ENCODE measurements at regions not wholly inside any gene's neighbourhood (a gene's known extent, or its start where the extent isn't known, plus 50 kb on each side); places are given as distances from the start of the nearest gene placed in this dataset.
"Not testable (repeated sequence)": the region's sequence is repeated elsewhere in the genome, so short reads cannot be mapped to it uniquely, and the experiment has no call there.

DNA sequence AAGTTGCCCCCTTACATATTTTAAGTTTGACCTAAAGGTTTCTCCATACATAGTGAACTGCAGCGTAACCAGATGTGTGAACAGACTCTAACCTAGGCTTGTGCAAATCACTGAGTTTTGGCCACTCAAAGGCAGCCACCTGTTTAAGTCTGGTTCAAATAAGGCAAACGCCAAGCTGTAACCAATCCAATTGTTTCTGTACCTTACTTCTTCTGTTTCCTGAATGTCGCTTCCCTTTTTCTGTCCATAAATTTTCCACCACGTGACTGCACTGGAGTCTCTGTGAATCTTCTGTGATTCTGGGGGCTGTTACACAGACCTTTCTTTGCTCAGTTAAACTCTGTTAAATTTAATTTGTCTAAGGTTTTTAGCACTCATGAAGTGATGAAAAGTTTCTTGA is 618.8 kb downstream of the GLUD2 start:
- no peak overlapping the region for H3K4me3 ChIP-seq (ENCODE audit: low read length)
- no peak for TF ChIP-seq CTCF (IDR thresholded peaks at IDR 0.05; ENCODE audit: insufficient read depth, low read depth, low read length, missing control alignments)
- DNase-seq (ENCODE audit: low read depth): no peak

- TF ChIP-seq CTCF (IDR thresholded peaks at IDR 0.05; ENCODE audit: insufficient read depth, low read depth, low read length, missing control alignments): no peak
- no peak overlapping the region for H3K4me3 ChIP-seq (ENCODE audit: low read length)
- DNase-seq (ENCODE audit: low read depth): no peak
Observed at GRCh38 chrX:121671649-121672048, 624.2 kb downstream of the GLUD2 start.

- peak; percentile 58 for DNase-seq (ENCODE audit: low read depth)
- not testable (repeated sequence) for H3K4me3 ChIP-seq (ENCODE audit: low read length)
Observed at GRCh38 chrX:121709236-121709635, 661.8 kb downstream of the GLUD2 start.

DNA sequence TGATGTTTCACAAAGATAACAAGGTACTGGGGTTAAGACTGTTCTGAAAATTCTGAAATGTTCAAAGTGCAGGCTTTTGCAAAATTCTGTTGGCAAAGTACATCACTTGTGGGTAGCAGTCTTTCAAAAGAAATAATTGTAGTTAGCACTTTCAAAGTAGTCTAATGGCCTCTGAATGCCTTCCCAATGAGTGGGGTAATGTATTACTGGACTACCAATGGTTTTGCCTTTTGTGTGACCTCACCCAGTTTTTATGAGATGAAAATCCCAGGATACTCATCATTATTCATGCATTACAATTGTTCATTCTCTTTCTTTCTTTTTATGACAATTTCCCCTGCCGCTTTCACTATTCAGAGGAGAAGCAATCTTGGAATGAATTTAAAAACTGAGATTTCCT is 686.1 kb downstream of the GLUD2 start:
- peak; percentile 2 for DNase-seq (ENCODE audit: low read depth)
- TF ChIP-seq CTCF (IDR thresholded peaks at IDR 0.05; ENCODE audit: insufficient read depth, low read depth, low read length, missing control alignments): no peak
- H3K4me3 ChIP-seq (ENCODE audit: low read length): no peak overlapping the region

DNA sequence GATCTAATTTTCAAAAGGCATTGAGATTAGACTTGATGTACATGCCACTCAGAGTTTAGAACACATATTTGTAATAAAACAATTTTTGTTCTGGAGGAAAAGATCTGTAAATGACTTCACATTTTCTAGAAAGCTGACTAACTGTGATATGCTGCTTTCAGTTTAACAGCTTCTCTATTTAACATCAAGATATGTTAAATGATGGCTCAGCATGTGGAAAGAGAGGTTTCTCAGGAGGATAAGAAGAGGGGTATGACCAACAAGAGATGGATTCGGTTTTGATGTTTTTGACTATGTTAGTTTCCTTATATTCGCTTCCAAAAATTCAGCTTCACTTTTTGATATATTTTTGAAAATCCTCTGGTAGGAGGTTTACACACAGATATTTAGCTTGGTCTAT is 698.7 kb downstream of the GLUD2 start:
- H3K4me3 ChIP-seq (ENCODE audit: low read length): no peak overlapping the region
- TF ChIP-seq CTCF (IDR thresholded peaks at IDR 0.05; ENCODE audit: insufficient read depth, low read depth, low read length, missing control alignments): no peak
- no peak for DNase-seq (ENCODE audit: low read depth)

GRCh38 chrX:121753602-121754001 is 706.2 kb downstream of the GLUD2 start:
- H3K4me3 ChIP-seq (ENCODE audit: low read length); DNase-seq (ENCODE audit: low read depth): not testable (repeated sequence)

DNA sequence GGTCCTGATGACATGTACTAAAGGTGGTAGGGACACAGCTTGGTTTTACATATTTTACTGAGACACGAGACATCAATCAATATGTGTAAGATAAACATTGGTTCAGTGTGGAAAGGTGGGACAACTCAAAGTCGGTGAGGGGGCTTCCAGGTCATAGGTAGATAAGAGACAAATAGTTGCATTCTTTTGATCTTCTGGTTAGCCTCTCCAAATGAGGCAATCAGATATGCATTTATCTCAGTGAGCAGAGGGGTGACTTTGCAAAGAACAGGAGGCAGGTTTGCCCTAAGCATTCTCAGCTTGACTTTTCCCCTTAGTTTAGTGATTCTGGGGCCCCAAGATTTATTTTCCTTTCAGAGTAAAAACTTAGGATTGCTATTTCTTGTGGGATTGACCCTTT is 706.9 kb downstream of the GLUD2 start:
- H3K4me3 ChIP-seq (ENCODE audit: low read length): no peak overlapping the region
- no peak for DNase-seq (ENCODE audit: low read depth)
- no peak for TF ChIP-seq CTCF (IDR thresholded peaks at IDR 0.05; ENCODE audit: insufficient read depth, low read depth, low read length, missing control alignments)

DNA sequence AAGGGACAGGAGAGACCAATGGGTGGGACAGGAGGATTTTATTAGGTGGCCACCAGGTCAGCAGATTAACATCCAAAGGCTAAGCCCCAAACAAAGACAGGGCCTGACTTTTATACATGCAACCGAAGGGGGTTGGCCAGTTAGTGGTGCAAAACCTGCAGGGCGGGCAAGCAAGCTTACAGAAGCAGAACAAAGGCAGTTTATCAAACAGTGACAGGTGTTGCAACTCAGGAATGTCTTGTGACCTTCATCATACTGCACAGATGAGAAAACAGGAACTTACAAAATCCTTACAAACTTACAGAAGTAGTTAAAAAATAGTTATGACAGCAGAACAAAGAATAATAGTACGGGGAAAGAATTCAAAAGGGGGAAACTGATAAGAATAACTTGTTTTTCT is 708.1 kb downstream of the GLUD2 start:
- peak; percentile 28 for DNase-seq (ENCODE audit: low read depth)
- no peak for TF ChIP-seq CTCF (IDR thresholded peaks at IDR 0.05; ENCODE audit: insufficient read depth, low read depth, low read length, missing control alignments)
- H3K4me3 ChIP-seq (ENCODE audit: low read length): no peak overlapping the region
